ENCODE measurements at regions not wholly inside any gene's neighbourhood (a gene's known extent, or its start where the extent isn't known, plus 50 kb on each side); places are given as distances from the start of the nearest gene placed in this dataset.

DNA sequence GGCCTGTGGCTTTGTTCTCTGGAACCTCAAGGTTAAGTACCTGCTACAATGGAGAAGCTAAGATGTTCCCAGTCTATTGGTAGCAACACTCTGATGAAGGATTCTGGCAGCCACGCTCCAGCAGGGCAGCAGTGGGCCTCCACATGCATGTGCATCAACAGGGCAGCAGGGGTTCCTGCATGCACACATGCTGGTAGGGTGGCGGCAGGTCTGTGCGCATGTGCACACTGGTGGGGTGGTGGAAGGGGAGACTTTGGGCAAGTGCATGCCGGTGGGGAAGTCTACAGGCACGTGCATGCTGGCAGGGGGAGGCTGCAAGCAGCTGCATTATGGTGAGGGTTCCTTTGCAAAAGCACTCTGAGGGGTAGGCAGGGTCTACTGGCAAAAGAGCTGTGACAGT, 160.7 kb downstream of the NKX6-1 start:
- no peak for TF ChIP-seq CTCF (IDR thresholded peaks at IDR 0.05; ENCODE audit: partially characterized antibody, unreplicated experiment)
- no peaks in the 10 kb centered on the region for H3K4me1 Mint-ChIP-seq (ENCODE audit: low read depth, unreplicated experiment)
- peaks cover 8% of the 10 kb centered on the region for H3K9me3 Mint-ChIP-seq (ENCODE audit: unreplicated experiment)
- no peak overlapping the region for H3K27ac Mint-ChIP-seq (ENCODE audit: unreplicated experiment)
- peaks cover 21% of the 10 kb centered on the region for H3K36me3 Mint-ChIP-seq (ENCODE audit: unreplicated experiment)
- H3K27me3 Mint-ChIP-seq (ENCODE audit: unreplicated experiment) = no peaks in the 10 kb centered on the region
- H3K4me3 Mint-ChIP-seq (ENCODE audit: unreplicated experiment) = no peak overlapping the region
- DNase-seq = no peak

DNA sequence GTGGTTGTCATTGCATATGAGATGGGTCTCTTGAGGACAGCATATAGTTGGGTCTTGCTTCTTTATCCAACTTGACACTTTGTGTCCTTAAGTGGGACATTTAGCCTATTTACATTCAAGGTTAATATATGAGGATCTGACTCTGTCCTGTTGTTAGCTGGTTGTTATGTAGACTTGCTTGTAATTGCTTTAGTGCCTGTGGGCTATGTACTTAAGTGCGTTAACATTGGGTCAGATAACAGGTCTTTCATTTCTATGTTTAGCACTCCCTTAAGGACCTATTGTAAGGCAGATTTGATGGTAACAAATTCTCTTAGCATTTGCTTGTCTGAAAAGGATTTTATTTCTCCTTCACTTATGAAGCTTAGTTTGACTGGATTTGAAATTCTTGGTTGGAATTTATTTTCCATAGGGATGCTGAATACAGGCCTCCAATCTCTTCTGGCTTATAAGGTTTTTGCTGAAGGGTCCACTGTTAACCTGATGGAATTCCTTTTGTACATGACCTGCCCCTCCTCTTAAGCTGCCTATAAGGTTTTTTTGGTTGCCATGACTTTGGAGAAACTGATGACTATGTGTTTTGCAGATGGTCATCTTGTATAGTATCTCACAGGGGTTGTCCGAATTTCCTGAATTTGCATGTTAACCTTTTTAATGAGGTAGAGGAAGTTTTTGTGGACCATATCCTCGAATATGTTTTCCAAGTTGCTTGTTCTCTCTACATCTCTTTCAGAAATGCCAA, 162.0 kb downstream of the NKX6-1 start:
- Mint-ChIP-seq H3K36me3 (ENCODE audit: unreplicated experiment) (peaks cover 17% of the 10 kb centered on the region), H3K4me3 (ENCODE audit: unreplicated experiment) (no peak overlapping the region), H3K9me3 (ENCODE audit: unreplicated experiment) (peaks cover 7% of the 10 kb centered on the region), H3K27me3 (ENCODE audit: unreplicated experiment) (no peaks in the 10 kb centered on the region), H3K4me1 (ENCODE audit: low read depth, unreplicated experiment) (no peaks in the 10 kb centered on the region), H3K27ac (ENCODE audit: unreplicated experiment) (no peak overlapping the region)
- no peak for DNase-seq
- no peak for TF ChIP-seq CTCF (IDR thresholded peaks at IDR 0.05; ENCODE audit: partially characterized antibody, unreplicated experiment)

DNA sequence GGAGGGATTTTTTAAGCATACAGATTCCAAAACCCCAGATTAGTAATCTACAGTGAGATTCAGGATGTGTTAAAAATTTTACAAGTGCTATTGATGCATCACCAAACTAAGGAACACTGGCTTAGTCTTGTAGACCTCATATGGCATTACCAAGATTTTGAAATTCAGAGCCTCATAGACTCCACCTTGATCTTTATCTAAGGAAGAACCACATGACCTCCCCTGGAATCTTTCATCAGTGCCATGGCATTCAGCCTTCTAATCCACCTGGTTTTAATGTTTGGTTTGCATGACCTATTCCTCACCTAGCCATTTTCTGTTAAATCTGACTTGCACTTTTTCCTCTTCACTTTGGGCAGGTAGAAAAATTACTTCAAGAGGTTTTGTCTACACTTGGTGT, 171.6 kb downstream of the NKX6-1 start:
- Mint-ChIP-seq H3K9me3 (ENCODE audit: unreplicated experiment) (peaks cover 12% of the 10 kb centered on the region), H3K27ac (ENCODE audit: unreplicated experiment) (peak overlapping the region; percentile 53), H3K36me3 (ENCODE audit: unreplicated experiment) (no peaks in the 10 kb centered on the region), H3K27me3 (ENCODE audit: unreplicated experiment) (peaks cover 8% of the 10 kb centered on the region), H3K4me3 (ENCODE audit: unreplicated experiment) (no peak overlapping the region), H3K4me1 (ENCODE audit: low read depth, unreplicated experiment) (peaks cover 24% of the 10 kb centered on the region)
- TF ChIP-seq CTCF (IDR thresholded peaks at IDR 0.05; ENCODE audit: partially characterized antibody, unreplicated experiment) = no peak
- DNase-seq = no peak

DNA sequence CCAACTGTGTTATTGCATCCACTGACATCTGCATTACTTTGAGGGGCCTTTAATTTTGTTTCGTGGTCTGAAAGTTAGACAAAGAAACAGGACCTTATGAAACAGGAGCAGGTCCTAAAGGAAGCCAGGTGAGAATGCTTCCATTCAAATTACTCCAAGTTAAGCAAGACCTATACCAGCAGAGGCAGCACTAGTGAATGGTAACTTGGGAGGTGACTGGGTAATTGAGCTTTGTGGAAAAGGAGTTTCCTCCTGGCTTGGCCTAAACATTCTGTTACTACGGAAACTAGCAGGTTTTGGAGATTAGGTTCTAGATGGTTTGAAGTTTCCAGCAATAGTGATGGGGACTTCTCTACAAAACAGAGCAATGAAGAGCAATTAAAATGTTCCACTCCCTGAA, 173.5 kb downstream of the NKX6-1 start:
- Mint-ChIP-seq H3K4me1 (ENCODE audit: low read depth, unreplicated experiment) (peaks cover 24% of the 10 kb centered on the region), H3K27ac (ENCODE audit: unreplicated experiment) (no peak overlapping the region), H3K27me3 (ENCODE audit: unreplicated experiment) (peaks cover 8% of the 10 kb centered on the region), H3K4me3 (ENCODE audit: unreplicated experiment) (no peak overlapping the region), H3K36me3 (ENCODE audit: unreplicated experiment) (no peaks in the 10 kb centered on the region), H3K9me3 (ENCODE audit: unreplicated experiment) (peaks cover 12% of the 10 kb centered on the region)
- TF ChIP-seq CTCF (IDR thresholded peaks at IDR 0.05; ENCODE audit: partially characterized antibody, unreplicated experiment) = no peak
- no peak for DNase-seq
